NCI-H1694 treated with DMSO at 0.1 percent for 48 hours (cell line): ENCODE measurements at regions not wholly inside any gene's neighbourhood (a gene's known extent, or its start where the extent isn't known, plus 50 kb on each side); places are given as distances from the start of the nearest gene placed in this dataset.

Experiments
- DNase-seq: peaks from one replicate; lab custom pipeline; 2025; lab: John Stamatoyannopoulos, UW

- DNase-seq: no peak
Observed at GRCh38 chr5:98608052-98608451, 165.4 kb upstream of the RGMB start.

DNA sequence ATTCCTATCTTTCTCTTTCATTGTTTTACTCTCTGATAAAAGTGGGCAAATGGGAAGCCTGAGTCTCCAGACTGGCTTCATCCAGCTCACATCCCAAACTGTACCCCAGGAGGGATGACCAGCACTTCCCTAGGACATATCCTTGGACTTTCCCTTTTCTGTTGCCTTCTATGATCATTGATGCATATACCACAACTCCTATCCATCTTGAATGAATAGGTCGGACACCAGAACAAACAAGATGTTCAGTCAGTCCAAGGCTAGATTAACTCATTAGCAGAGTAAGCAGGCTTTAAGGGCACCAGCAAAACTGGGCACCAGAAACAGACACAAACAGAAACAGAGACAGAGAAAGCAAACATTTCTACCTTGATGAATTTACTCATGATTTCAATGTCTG, 159.1 kb upstream of the RGMB start:
- no peak for DNase-seq

DNA sequence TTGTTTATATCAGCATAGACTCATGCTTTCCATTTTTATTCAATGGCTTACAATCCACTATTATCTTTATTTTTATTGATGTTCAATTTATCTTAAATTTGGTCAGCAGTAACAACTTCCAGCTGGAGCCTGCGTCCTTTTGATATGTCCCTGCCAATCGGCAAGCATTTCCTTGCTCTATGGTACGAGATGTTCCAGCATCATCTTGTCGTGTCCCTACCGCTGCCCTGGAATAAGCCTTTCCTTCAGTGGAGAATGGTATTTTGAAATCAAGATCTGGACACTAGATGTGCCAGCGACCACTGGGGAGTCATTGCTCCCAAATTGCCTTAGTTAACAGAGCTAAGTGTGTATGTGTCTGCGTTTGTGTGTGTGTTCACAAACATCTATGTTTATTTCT, 151.6 kb upstream of the RGMB start:
- DNase-seq: no peak

- no peak for DNase-seq
Observed at GRCh38 chr5:98624145-98624880, 149.2 kb upstream of the RGMB start.

- no peak for DNase-seq
Observed at GRCh38 chr5:98627121-98627520, 146.3 kb upstream of the RGMB start.

GRCh38 chr5:98630621-98631020, 142.8 kb upstream of the RGMB start:
- DNase-seq: no peak

DNA sequence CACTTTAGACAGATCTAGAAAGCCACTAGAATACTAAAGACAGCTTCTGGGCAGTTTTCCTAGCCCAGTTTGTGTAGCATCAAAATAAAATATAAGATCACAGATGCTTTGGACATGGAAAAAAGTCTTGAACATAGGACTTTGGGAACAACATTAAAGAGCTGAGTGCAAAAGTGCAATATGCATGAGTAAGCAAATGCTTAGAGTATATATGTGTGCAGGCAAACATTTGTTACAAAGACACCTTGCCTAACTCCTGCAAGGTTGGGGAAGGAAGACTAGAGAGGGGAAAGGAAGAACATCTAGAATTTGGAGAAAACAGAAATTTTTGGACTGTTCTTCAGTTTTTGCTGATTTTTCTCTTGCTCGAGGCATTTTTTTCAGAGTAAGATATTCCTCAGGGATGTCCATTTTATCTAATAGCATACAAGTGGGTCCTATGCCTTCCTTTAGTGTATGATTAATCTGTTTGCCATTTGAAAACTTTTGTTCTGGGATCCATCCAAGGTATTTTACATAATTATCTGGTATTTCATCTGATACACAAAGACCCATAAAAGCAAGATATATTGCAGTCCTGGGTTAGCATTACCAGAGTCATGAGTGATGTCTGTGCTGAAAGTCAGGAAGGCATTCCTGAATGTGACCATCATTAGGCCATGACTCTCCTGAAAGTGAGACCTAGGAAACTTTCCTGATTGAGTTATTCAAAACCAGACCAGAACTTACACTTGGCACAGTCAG, 142.0 kb upstream of the RGMB start:
- DNase-seq: no peak

- no peak for DNase-seq
Observed at GRCh38 chr5:98635656-98636055, 137.8 kb upstream of the RGMB start.

DNA sequence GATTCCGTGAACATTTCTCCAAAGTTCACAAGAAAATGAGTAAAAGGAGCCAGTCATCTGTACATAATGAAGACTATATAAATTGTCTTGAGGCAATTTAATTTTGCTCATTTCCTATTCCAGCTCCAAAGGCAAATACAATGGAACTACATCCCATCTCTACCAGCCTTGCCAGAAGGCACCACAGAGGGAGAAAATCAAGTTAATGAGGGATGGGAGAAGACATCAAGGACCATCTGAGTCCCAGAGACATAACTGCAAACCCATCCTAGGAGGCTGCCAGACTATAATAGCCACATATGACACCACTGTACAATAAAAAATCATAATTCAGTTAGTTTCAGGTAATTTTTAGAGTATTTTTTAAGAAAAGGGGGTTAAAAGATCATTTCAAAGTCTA, 136.3 kb upstream of the RGMB start:
- DNase-seq: no peak

- no peak for DNase-seq
Observed at GRCh38 chr5:98637557-98637956, 135.9 kb upstream of the RGMB start.

DNA sequence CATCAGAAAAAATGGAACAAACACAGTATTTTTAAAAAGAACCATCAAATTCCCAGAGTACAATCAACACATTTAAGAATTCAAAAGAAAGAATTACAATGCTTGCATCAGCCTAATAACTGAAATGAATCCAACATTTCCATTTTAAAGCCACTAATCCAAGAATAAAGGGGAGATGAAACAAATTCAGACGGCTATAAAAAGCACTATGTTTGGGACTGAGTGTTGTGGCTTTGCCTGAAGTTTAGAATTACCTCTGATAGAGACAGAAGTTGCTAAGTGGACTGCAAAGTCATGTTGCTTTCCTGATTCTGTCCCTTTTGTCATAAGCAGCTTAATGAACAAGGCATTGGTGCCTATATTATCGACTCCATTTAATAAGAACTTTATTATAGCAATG, 135.4 kb upstream of the RGMB start:
- no peak for DNase-seq

DNA sequence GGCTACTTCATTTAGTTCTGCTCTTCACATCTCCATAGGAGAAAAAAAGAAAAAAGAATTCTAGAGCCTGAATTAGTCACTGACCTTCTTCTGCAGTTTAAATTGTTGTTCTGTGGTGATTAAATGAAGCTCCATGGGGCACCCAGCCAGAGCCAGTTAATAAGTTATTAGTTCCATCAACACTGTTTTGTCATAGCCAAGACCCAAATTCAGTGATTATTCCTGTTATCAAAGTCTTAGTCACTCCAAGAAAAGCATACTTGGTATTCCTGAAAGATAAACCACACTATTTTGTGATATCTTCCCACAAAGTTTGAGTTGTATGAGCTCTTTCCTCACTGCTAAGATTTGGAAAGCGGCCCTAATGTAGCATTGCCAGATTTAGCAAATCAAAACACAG, 134.8 kb upstream of the RGMB start:
- no peak for DNase-seq

GRCh38 chr5:98639274-98639673, 134.2 kb upstream of the RGMB start:
- no peak for DNase-seq

GRCh38 chr5:98641671-98642070, 131.8 kb upstream of the RGMB start:
- no peak for DNase-seq

DNA sequence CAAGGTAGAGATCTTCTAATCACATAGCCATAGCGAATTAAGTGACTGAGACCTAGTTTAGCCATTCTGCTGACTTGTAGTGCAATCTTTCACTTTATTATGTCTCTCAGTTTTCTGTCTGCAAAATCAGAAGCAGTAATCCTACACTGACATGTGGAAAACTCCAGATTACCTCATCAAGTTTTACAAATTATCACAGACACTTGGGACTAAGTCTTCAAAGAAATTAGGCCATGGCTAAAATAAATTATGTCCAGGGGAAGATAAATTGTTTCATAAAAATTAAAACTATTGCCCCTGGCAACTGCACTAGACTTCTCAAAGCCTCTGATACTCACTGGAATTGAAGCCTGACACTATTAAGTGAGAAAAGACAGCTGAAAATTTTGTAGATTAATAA, 129.9 kb upstream of the RGMB start:
- DNase-seq: no peak

GRCh38 chr5:98651715-98652114, 121.7 kb upstream of the RGMB start:
- no peak for DNase-seq

- no peak for DNase-seq
Observed at GRCh38 chr5:98656125-98656795, 117.2 kb upstream of the RGMB start.

- no peak for DNase-seq
Observed at GRCh38 chr5:98656796-98657195, 116.7 kb upstream of the RGMB start.

GRCh38 chr5:98657559-98657958, 115.9 kb upstream of the RGMB start:
- no peak for DNase-seq

- no peak for DNase-seq
Observed at GRCh38 chr5:98663521-98663920, 109.9 kb upstream of the RGMB start.

- no peak for DNase-seq
Observed at GRCh38 chr5:98664736-98665135, 108.7 kb upstream of the RGMB start.

GRCh38 chr5:98679963-98680362, 93.5 kb upstream of the RGMB start:
- no peak for DNase-seq

DNA sequence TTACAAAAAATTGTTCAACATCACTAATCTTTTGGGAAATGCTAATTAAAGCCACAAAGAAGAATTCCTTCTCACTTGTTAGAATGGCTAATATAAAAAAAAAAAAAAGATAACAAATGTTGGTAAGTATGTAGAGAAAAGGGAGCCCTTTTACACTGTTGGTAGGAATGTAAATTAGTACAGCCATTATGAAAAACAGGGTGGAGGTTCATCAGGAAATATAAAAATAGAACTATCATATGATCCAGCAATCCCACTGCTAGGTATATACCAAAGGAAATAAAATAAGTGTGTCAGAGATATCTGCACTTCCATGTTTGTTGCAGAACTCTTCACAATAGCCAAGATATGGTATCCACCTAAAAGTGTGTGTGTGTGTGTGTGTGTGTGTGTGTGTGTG, 83.5 kb upstream of the RGMB start:
- DNase-seq: no peak
